T-helper 2 cell treated with Interferon-gamma antibody and Interleukin-4, amounts not matched to agents 100 ng/mL and 5 ng/mL, for 36 hours (primary cell): ENCODE measurements at regions not wholly inside any gene's neighbourhood (a gene's known extent, or its start where the extent isn't known, plus 50 kb on each side); places are given as distances from the start of the nearest gene placed in this dataset.

Experiments used
- intact Hi-C: fragments of 100-400 bp; cut with micrococcal nuclease; formaldehyde crosslinking; loops from one replicate; pipeline ENCODE4 v1.15.1; 2023

- intact Hi-C loops: no loop called here
Measured at GRCh38 chr1:218135371-218135770, 149.7 kb upstream of the RRP15 start.

GRCh38 chr1:218139761-218140160 is 145.3 kb upstream of the RRP15 start:
- intact Hi-C loops: no loop called here

- intact Hi-C loops: no loop called here
Measured at GRCh38 chr1:218156595-218156994, 128.5 kb upstream of the RRP15 start.

- intact Hi-C loops: loop anchor here (10.0 kb wide), 1 partner anchor 1029 kb away; no protein-coding TSS in a partner anchor
Measured at GRCh38 chr1:218163371-218163770, 121.7 kb upstream of the RRP15 start.

GRCh38 chr1:218164111-218164929 is 120.8 kb upstream of the RRP15 start:
- intact Hi-C loops: loop anchor here (10.0 kb wide), 1 partner anchor 1030 kb away; no protein-coding TSS in a partner anchor

GRCh38 chr1:218164930-218165700 is 120.0 kb upstream of the RRP15 start:
- intact Hi-C loops: loop anchor here (10.0 kb wide), 1 partner anchor 1030 kb away; no protein-coding TSS in a partner anchor

GRCh38 chr1:218165701-218166114 is 119.4 kb upstream of the RRP15 start:
- intact Hi-C loops: loop anchor here (10.0 kb wide), 1 partner anchor 1031 kb away; no protein-coding TSS in a partner anchor

- intact Hi-C loops: loop anchor here (10.0 kb wide), 1 partner anchor 1032 kb away; no protein-coding TSS in a partner anchor
Measured at GRCh38 chr1:218166268-218166945, 118.7 kb upstream of the RRP15 start.

- intact Hi-C loops: no loop called here
Measured at GRCh38 chr1:218171302-218171893, 113.7 kb upstream of the RRP15 start.

GRCh38 chr1:218182455-218182854 is 102.6 kb upstream of the RRP15 start:
- intact Hi-C loops: no loop called here

- intact Hi-C loops: no loop called here
Measured at GRCh38 chr1:218200979-218201378, 84.1 kb upstream of the RRP15 start.

GRCh38 chr1:218201601-218202000 is 83.5 kb upstream of the RRP15 start:
- intact Hi-C loops: no loop called here

GRCh38 chr1:218205721-218206120 is 79.4 kb upstream of the RRP15 start:
- intact Hi-C loops: no loop called here

GRCh38 chr1:218207194-218207593 is 77.9 kb upstream of the RRP15 start:
- intact Hi-C loops: no loop called here

GRCh38 chr1:218209351-218209861 is 75.7 kb upstream of the RRP15 start:
- intact Hi-C loops: no loop called here

- intact Hi-C loops: no loop called here
Measured at GRCh38 chr1:218211241-218211640, 73.9 kb upstream of the RRP15 start.

- intact Hi-C loops: no loop called here
Measured at GRCh38 chr1:218217040-218217439, 68.1 kb upstream of the RRP15 start.

GRCh38 chr1:218219460-218219859 is 65.6 kb upstream of the RRP15 start:
- intact Hi-C loops: no loop called here

- intact Hi-C loops: no loop called here
Measured at GRCh38 chr1:218224101-218224500, 61.0 kb upstream of the RRP15 start.

GRCh38 chr1:218226005-218226404 is 59.1 kb upstream of the RRP15 start:
- intact Hi-C loops: no loop called here
